GM19043 (cell line): ENCODE measurements at regions not wholly inside any gene's neighbourhood (a gene's known extent, or its start where the extent isn't known, plus 50 kb on each side); places are given as distances from the start of the nearest gene placed in this dataset.
"Not testable (repeated sequence)": the region's sequence is repeated elsewhere in the genome, so short reads cannot be mapped to it uniquely, and the experiment has no call there.

Source experiments
- ATAC-seq: cut with Tn5 transposase; IDR thresholded peaks from one replicate; pipeline ENCODE4 v1.9.1; 2021; ENCODE audit warnings: low read depth; ENCODE audit not compliant: unreplicated experiment

GRCh38 chr3:40691452-40691861, 166.7 kb downstream of the ZNF621 start:
- no peak for ATAC-seq

DNA sequence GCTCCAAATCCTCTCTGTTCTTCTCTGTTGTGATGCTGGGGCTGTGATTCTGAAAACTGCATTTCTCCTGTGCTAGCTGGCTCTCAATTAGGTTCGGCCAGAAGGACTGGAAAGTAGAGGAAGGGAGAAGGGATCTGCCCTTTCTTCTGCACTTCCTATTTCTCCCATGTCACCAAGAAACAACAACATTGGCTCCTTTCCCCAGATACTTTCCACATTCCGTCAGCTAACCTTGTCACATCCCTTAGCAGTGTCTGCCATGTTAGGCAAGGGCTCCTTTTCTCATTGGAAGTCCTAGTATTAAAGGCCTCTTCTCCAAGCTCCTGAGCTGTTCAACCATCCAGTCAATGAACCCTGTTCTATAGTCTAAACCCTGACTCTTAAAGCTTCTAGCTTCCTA, 171.1 kb downstream of the ZNF621 start:
- no peak for ATAC-seq

GRCh38 chr3:40698611-40699010, 173.9 kb downstream of the ZNF621 start:
- ATAC-seq = not testable (repeated sequence)

- no peak for ATAC-seq
Measured at GRCh38 chr3:40701016-40701588, 176.3 kb downstream of the ZNF621 start.

- ATAC-seq = no peak
Measured at GRCh38 chr3:40704224-40704623, 179.5 kb downstream of the ZNF621 start.

- ATAC-seq = no peak
Measured at GRCh38 chr3:40705663-40706062, 180.9 kb downstream of the ZNF621 start.

DNA sequence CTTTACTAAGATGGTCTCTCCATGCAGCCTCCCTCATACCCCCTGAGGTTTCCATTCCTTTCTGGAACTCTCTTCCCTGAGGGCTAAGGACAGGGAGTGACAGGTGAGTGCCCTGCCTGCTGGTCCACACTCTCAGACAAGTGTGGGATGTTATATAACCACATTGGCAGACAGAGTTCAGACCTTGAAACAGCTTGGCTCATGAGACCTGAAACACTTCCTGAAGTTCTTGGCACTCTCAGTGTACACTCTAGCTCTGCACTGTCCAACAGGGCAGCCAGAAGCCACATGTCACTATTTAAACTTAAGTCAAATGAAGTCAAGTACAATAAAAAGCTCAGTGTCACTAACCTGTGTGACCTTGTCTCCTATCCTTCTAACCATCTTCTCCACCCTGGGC, 188.5 kb downstream of the ZNF621 start:
- ATAC-seq = no peak

- ATAC-seq = no peak
Measured at GRCh38 chr3:40713795-40714194, 189.0 kb downstream of the ZNF621 start.

DNA sequence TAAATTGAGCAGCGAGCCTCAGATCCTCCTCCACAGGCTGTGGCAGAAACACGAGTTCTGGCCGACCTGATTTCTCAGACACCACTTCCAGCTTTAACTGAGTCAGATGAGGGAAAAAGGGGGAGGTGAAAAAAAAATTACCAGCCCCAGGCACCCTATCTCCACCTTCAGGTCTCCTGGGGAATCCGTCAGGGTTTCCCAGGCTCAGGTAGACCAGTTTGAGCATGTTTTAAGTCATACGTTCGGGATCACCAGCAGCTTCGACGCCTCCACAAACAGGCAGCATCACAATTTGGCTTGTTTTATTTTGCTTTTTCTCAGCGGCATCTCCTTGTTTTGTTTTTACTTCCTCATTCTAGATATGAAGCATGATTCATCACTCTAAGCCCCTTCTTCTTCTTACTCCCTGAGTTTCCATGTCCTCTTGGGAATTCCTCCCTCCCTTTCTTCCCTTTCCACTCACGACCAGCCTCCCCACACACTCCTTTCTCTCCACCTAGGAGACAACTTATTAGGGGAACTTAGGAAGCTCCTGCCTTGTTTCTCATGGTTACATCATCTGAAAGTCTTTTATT, 190.1 kb downstream of the ZNF621 start:
- ATAC-seq = no peak

- ATAC-seq = no peak
Measured at GRCh38 chr3:40715551-40715950, 190.8 kb downstream of the ZNF621 start.

DNA sequence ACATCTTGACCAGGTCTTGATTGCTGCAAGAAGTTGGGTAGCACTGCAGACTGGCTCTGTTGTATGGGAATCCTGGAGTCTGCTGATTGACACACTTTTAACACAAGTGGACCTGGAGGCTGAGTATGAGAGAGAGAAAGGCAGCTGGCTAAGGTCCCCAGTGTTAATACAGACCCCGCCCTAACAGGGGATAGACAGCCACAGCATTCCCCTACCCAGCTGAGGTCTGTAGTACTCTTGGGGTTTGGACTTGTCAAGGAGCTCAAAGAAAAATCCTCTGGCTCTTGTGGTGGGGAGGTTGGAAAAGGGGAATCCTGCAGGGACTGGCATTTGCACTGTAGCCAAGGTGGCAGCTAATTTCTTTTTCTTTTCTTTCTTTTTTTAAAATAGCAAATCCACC, 192.7 kb downstream of the ZNF621 start:
- no peak for ATAC-seq

DNA sequence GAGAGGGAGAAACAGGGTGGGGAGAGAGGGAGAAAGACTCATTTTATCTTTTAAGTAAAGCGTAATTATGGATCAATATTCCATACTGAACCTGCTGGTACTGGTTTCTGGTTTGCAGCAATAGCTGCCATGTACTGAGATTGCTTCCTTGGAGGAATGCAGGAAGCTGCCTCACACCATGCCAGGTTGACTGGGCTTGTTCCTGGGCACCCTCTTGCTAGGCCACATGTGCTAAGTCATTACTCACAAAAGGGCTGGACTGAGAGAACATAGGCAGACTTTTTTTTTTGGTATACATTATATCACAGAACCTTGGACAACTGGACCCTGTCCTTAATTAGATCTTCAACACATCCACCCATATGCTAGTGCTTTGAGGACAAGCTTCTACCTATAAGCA, 193.4 kb downstream of the ZNF621 start:
- ATAC-seq = peak; percentile 36

DNA sequence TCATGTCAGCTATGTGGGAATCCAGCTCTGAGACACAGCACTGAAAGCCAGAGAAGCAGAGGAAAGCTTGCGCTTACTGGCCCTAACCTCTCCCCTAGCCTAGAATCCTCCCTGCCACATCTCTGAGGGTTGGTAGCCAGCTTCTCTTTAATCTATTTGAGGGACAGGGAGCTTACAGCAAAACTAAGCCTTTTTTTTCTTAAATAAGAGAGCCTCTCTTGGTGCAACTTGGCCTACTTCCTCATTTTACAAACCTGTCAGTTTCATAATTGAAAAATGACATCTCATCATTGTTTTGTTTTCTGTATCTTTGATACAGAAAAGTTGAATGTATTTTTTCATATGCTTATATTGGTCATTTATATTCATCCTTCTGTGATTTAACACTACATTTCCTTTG, 193.9 kb downstream of the ZNF621 start:
- peak; percentile 87 for ATAC-seq

DNA sequence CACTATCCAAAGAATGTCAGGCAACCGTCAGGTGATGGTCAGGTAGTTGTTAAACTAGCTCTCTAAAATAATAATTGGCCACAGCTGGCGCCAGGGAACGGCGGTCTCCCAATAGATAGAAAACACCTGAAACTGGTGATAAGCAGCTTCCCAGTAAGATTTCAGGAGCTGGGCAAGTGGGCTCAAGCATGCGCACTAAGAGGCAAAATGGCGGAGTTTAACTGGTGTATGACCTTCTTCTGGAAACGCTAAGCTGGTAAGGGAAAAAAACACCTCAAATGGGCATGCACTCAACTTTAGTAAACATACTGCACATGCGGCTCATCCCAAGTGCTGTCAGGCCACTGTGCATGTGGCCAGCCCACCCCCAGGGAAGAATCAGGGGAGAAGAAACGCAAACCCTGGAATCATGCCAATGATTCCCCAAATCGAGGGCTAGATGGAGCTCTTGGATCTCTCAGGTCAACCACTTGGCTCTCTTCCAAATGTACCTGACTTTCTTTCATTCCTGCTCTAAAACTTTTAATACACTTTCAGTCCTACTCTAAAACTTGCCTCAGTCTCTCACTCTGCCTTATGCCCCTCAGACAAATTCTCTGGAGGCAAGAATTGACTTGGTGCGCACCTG, 195.0 kb downstream of the ZNF621 start:
- no peak for ATAC-seq

DNA sequence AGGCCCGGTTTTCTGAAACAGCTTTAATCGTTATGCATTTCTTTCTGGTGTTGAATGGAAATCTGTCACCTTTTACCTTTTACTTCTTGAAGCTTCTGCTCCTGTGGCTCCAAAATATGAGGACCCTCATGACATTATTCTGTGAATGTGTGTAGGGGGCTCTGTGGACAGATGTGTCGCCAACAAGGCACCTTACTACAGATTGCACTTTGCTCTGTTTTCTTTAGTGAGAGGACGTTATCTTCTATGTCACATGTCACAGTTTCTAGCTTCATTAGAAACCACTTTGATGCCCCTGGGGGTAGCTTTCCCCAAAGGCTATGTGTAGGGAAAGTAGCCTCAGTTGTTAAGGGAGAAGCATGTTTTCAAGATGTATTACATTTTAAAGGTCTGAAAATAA, 195.6 kb downstream of the ZNF621 start:
- ATAC-seq = no peak

GRCh38 chr3:40720863-40721262, 196.1 kb downstream of the ZNF621 start:
- no peak for ATAC-seq

- ATAC-seq = no peak
Measured at GRCh38 chr3:40723083-40723660, 198.4 kb downstream of the ZNF621 start.

DNA sequence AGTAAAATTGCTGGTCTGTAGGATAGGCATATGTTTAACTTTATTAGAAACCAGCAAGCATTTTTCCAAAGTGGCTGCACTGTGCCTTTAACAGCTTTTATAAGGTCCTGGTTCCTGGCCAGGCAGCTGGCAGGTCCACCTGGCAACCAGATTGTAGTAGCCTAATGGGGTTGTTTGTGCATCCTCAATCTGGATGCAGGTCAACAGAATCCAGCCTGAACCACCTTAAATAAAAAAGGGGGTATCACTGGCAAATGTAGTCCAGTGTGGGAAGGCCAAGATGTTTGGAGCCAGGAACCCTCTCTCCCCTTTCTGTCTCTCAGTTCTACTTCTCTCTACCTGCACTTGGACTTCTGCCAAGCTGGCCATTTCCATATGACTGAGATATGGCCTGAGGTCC, 200.3 kb downstream of the ZNF621 start:
- ATAC-seq = no peak

DNA sequence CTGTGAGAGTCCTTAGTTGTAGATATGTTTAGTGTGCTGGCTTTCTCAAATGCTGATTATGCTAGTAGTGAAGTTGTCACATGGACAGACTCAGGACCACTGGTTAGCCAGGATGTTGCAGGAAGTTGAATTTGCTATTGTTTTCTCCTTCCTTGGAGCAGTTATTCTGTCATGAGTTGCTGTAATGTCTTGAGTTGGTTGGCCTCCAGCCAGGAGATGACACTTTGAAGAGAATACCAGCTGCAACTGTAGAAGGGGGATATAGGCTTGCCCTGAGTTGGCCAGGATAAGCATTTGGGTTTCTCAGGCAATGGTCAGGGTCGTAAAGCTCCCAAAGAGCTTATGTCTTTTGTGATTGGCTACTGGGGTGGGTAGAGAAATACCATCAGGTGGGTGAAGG, 206.7 kb downstream of the ZNF621 start:
- ATAC-seq = no peak

DNA sequence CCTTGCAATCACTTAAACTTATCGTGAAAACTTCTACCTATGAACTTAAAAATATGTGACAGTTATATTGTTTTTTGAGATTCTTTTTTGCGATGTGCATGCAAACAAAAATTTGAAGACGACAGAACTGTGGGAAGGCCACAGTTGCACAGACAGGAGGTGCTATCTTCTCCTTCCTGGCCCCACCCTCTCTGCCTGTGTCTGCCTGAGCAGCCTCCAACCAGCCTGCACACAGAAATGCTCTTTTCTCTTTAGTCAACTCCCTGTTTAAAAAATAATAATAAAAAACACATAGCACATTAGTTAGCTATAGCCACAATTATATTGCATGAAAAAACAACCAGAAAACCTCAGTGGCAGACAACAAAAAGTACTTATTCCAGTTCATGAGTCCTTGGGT, 212.2 kb downstream of the ZNF621 start:
- no peak for ATAC-seq

- no peak for ATAC-seq
Measured at GRCh38 chr3:40737343-40737742, 212.6 kb downstream of the ZNF621 start.

- no peak for ATAC-seq
Measured at GRCh38 chr3:40739971-40740370, 215.2 kb downstream of the ZNF621 start.
